ENCODE measurements at regions not wholly inside any gene's neighbourhood (a gene's known extent, or its start where the extent isn't known, plus 50 kb on each side); places are given as distances from the start of the nearest gene placed in this dataset.
"Not testable (repeated sequence)": the region's sequence is repeated elsewhere in the genome, so short reads cannot be mapped to it uniquely, and the experiment has no call there.

DNA sequence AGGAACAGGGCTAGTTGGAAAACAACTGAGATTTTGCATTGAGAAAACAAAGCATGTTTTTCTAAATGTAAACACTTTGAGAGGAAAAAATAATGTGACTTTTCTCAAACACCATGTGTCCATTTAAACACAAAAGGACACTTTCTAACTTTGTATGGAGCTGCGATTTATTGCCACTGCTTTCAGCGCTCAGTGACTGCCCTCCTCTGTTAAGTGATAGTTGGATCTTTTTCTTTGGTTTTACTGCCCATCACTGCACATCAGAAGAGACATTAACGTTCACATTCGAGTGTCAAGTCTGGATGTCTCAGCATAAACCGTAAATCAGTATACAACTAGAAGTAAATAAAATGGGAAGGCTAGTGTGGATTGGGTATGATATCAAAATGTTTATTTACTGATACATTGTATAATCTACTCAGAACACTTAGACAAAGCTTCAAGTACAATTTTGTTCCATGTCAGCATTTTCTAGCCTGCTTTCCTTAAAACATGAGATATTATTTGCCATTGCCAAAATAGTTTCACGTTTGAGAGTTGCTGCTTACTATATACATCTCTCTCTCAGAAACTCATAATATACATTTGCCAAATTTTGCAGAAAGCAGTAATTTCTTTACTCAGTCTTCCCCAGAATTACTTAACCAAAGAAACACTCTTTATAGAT is 237.6 kb downstream of the IKZF2 start:
- no peak for DNase-seq (ENCODE audit: low read depth, low spot score)

DNA sequence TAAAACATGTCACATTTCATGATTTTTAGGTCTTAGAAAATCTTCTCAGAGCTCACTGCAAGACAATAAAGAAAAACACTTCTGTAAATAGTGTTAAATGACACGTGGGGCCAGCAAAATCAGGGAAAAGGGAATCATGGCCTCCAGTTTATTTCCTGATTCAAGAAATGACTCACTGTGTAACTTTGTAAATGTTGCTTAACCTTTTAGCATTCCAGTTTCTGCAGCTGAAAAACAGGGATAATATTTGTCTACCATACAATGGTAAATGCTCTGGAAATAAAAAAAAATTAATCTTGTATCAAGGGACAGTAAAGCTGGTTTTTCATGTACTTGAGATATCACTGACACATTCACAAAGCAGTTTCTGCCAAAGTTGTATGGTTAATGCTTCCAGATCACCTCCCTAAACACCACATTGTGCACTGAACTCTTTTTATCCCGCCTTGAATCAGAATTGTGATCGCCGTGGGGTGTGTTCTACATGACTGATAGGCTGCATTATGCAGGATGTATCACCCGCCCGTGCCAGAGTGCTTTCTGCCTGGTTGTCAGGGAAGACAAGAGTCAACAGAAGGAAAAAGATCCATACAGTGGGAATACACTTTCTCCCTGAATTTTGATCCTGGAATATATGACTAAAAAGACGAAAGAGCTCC is 238.8 kb downstream of the IKZF2 start:
- no peak for DNase-seq (ENCODE audit: low read depth, low spot score)

DNA sequence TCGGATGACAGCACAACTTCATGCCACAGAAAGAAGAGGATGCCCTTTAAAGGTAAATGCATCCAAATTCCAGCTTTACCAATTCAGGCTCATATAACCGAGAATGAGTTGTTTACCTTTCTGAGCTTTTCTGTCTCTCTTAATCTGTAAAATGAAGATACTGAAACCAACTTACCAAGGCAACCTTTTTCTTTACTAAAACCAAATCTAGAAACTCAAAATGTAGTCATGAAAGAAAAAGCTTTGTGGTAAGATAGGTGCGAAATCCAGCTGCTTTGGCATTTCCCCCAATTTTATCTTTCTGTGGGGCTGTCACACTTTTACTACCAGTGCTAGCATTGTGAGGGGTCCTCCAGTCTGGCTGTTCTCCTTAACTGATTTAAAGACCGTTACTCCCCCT is 240.4 kb downstream of the IKZF2 start:
- DNase-seq (ENCODE audit: low read depth, low spot score): no peak

- no peak for DNase-seq (ENCODE audit: low read depth, low spot score)
These were observed 242.6 kb downstream of the IKZF2 start for GRCh38 chr2:212908682-212909435.

DNA sequence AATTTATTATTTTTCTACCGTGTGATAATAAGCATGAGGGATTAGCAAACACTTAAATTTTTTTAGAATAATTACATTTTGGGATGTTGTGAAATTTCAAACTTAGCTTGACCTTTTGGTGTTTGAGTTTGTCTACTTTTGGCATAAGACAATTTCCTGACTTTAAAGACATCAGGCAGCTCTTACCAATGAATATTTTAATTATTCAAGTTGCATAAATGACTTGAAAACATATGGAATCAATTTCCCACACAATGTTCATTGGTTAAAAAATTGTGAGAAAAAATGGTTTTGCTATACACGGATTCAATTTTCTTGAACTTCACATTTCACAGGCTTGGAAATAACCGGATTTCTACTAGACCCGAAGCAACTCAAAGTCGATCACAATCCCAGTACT is 243.4 kb downstream of the IKZF2 start:
- DNase-seq (ENCODE audit: low read depth, low spot score): no peak

DNA sequence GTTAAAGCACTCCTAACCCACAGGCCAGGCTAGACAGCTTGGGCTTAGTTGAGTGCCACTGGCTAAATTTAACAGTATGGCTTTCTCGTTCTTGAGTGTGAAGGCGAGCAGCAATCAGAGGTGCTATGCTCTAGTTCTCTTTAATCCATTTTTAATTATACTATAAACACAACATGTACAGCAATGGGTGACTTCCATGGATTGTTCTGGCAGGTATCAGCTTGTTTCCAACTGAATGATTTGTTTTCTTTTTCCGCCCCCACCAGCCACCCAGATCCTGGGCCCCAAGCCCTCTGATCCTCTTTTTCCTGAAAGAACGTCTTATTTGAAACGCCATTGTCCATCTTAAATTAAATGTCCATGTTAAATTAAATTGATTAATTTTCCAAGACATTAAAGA is 244.8 kb downstream of the IKZF2 start:
- DNase-seq (ENCODE audit: low read depth, low spot score): no peak

DNA sequence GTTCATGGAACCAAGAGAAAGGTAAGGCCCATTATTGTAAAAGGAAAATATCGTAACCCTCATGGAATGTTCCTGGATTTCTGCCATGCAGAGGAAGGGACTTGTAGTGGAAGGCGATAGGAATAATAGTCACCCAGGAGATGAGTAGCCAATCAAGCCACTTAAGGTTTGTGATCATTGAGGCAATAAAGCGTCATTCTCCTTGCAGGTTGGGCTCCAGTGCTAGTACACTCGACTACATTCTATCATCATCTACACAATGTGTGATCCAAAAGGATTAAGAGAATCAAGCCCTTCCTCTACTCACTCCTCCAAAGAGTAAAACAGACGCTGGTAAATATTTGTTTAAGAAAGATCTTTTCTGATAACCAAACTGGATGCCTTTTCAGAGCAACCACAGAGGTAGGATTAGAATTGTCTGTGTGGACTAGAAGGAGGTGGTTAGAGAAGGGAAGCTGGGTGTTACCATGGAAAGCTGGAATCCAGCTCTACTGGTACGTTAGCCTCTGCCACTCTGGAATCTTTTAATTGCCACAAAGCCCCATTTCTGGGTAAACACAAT is 245.7 kb downstream of the IKZF2 start:
- no peak for DNase-seq (ENCODE audit: low read depth, low spot score)

DNA sequence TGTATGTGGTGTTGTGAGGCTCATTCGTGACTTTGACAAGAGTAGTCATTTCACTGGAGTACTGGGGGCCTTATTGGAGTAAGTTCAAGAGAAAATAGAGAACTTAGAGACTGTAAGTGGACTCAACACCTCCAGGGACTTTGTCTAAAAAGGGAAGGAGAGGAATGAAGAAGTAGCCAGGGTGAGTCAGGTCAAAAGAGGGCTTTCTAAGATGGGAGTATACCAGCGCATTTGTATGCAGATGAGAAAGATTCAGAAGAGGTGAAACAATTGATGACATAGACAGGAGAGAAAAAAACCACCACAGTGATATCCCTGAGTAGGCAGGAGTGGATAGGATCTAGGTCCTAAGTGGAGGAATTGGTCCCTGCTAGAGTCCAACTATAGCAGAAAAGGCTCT is 246.8 kb downstream of the IKZF2 start:
- no peak for DNase-seq (ENCODE audit: low read depth, low spot score)

DNA sequence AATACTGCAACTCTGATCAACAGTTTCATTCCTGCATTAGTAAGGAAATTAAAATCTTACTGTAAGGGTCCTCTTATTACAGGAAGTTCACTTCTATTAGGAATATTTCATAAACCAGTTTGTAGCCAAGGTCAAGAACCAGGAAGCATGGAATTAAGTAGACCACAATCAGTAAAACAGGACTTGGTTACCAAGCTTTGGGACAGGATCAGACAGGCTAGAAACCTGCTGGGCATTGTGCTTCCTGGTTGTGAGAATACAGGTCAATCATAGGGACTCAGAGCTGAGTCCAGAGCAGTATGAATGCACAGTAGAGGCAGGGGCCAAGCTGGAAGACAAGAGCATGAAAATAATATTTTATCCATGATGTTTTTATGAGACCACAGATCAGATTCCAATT is 248.0 kb downstream of the IKZF2 start:
- DNase-seq (ENCODE audit: low read depth, low spot score): no peak

- no peak for DNase-seq (ENCODE audit: low read depth, low spot score)
These were observed 249.0 kb downstream of the IKZF2 start for GRCh38 chr2:212902421-212902820.

DNA sequence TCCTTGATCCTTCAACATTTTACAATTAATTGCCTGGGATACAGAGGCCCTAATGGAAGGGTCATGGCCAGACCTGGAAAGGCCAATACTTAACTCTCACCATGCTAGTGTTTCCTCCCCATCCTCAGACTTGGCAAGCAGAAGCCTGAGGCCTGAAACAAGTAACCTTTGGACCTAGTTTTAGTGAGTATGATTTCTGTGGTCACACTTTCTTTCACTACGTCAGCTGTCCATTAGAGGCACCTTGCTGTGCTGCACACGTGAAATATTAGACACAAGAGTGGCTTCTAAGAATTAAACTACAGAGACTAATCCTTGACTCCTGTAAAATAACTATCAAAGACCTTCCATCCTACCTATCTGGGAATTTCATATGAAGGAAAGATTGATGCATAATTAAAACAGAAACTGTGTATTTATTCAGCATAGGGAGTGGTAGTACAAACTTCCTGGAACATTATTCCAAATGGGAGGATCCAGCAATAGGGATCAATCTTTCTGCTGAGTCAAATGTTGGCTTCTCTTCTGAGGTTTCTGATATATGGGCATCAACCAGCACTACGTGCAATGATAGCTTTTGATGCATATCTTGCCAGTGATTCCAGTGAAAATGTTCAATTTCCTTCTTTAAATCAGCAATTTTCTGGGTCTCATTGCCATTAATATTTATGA is 249.7 kb downstream of the IKZF2 start:
- no peak for DNase-seq (ENCODE audit: low read depth, low spot score)

GRCh38 chr2:212900715-212901114 is 250.7 kb downstream of the IKZF2 start:
- no peak for DNase-seq (ENCODE audit: low read depth, low spot score)

DNA sequence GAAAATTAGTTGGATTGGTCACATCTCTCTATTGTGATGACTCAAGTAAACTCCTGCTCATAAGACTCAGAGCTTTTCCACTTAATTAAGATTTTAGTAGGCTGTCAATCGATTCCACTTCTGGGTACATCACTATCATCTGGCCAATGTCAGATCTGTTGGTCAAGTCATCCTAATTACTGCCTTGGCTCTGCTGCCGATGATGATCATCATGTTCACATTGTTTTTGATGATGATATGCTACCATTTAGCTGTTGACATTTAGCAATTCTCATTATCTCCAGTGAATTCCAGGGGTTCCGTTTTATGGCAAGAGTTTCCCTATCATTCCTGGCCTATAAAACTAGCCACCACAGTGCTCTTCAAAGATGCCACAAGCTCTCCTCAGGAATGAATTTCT is 253.4 kb downstream of the IKZF2 start:
- no peak for DNase-seq (ENCODE audit: low read depth, low spot score)

DNA sequence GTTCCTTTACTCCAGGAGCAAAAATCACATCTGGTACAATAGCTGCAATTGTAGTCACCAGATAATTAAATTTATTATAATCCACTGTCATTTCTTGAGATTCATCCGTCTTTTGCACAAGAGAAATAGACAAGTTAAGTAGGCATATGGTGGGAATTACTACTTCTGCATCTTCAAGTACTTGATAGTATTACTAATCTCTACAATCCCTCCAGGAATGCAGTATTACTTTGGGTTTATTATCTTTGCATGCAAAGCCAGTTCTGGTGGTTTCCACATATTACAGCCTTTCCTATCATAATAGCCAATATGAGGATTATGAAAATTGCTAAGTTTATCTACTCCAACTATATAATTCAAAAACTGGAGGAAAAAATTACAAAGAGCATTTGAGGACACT is 254.1 kb downstream of the IKZF2 start:
- DNase-seq (ENCODE audit: low read depth, low spot score): no peak

DNA sequence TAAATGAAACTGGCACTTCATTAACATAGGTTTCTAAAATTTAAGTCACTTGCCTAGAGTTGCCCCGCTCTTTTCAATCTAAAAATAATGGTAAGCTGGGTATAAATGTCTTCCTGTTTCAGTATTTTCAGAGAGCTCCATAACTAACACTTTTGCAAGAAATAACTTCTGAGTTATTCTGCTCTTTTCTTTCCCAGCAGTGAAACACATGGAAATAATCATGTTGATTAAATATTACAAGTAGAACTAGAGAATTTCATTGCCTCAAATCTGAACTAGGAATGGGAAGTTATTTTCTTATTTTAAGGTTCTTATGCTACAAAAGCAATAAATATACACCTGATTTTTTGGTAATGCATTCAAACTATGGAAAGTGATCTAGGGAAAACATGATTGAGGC is 257.4 kb downstream of the IKZF2 start:
- no peak for DNase-seq (ENCODE audit: low read depth, low spot score)

- no peak for DNase-seq (ENCODE audit: low read depth, low spot score)
These were observed 258.2 kb downstream of the IKZF2 start for GRCh38 chr2:212893216-212893615.

DNA sequence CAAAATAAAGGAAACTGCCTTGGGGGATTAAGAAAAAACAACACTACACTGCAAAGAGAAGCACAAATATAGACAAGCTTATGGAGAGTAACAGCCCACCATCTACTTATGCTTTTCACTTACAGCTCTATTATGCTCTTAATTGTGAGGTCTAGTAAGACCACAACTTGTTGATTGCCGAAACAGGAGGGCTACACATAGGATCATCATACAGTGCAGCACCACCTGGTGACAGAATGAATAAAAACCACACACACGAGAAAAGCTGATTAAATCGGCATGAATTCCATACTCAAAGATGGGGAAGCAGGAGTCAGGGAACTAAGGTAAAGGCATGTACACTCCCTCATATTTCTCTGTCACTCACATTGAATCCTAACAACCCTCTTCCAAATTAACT is 259.2 kb downstream of the IKZF2 start:
- DNase-seq (ENCODE audit: low read depth, low spot score): peak; percentile 5

DNA sequence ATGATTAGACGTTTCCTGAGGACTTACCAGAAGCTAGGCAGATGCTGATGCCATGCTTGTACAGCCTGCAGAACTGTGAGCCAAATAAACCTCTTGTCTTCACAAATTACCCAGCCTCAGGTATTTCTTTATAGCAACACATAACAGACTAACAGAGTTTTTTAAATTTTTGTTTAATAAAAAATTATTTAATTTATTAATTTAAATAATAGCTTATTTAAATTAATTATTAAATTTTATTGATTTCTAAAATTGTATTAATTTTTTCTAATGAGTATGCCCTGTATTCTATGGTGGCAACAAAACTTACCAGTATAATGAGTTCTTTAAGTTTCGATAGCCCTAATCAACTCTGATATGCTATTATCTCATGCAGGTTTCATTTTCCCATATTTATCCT is 259.8 kb downstream of the IKZF2 start:
- DNase-seq (ENCODE audit: low read depth, low spot score): no peak

DNA sequence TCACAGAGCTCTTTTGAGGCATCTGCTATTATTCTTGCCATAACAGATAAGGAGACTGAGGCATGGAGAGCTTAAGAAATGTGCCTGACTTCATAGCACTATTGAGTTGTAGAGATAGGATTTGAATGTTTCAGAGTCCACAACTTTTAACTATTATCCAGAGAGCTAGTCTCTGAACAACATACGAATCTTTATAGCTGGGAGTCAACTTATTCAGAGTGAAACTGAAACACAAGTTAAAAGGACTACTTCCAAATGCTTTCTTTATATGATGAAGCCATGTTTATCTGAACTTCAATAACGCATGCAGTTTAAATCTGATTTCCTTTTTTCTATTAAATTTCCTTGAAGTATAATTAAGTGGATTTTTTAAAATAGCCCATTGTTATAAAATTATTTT is 268.8 kb downstream of the IKZF2 start:
- no peak for DNase-seq (ENCODE audit: low read depth, low spot score)

DNA sequence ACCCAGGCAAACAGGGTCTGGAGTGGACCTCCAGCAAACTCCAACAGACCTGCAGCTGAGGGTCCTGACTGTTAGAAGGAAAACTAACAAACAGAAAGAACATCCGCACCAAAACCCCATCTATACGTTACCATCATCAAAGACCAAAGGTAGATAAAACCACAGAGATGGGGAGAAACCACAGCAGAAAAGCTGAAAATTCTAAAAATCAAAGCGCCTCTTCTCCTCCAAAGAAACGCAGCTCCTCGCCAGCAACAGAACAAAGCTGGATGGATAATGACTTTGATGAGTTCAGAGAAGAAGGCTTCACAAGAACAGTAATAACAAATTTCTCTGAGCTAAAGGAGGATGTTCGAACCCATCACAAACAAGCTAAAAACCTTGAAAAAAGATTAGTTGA is 274.9 kb downstream of the IKZF2 start:
- DNase-seq (ENCODE audit: low read depth, low spot score): not testable (repeated sequence)

DNA sequence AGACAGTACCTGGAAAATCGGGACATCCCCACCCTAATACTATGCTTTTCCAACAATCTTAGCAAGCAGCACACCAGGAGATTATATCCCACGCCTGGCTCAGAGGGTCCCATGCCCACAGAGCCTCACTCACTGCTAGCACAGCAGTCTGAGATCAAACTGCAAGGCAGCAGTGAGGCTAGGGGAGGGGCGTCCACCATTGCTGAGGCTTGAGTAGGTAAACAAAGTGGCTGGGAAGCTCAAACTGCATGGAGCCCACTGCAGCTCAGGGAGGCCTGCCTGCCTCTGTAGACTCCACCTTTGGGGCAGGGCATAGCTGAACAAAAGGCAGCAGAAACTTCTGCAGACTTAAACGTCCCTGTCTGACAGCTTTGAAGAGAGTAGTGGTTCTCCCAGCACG is 275.5 kb downstream of the IKZF2 start:
- not testable (repeated sequence) for DNase-seq (ENCODE audit: low read depth, low spot score)

DNA sequence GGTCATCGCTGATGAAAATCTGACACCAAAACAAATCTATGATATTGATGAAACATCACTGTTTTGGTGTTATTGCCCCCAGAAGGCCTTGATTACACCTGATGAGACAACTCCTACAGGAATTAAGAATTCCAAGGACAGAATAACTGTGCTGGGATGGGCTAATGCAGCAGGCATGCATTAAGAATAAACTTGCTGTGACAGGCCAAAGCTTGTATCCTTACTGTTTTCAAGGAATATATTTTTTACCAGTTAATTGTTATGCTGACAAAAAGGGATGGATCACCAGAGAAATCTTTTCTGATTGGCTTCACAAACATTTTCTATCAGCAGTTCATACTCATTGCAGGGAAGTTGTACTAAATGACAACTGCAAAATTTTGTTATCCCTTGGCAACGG is 278.2 kb downstream of the IKZF2 start:
- no peak for DNase-seq (ENCODE audit: low read depth, low spot score)
